ENCODE measurements at regions not wholly inside any gene's neighbourhood (a gene's known extent, or its start where the extent isn't known, plus 50 kb on each side); places are given as distances from the start of the nearest gene placed in this dataset.

DNA sequence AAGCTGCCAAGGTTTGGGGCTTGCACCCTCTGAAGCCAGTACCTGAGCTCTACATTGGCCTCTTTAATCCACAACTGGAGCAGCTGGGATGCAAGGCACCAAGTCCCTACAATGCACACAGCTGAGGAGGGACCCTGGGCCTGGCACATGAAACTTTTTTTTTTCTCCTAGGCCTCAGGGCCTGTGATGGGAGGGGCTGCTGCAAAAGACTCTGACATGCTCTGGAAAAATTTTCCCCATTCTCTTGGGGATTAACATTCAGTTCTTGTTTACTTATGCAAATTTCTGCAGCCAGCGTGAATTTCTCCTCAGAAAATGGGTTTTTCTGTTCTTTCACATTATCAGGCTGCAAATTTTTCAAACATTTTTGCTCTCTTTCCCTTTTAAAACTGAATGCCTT is 1072.2 kb downstream of the BRINP3 start:
- Histone ChIP-seq H3K4me3 (no peak overlapping the region), H3K4me1 (no peaks in the 10 kb centered on the region), H3K27me3 (replicated peaks in 1 of 7) (no peaks in the 10 kb centered on the region), H3K9me3 (peaks cover 0 to 39% (median 11%) of the 10 kb centered on the region in 8 donors), H3K36me3 (no peaks in the 10 kb centered on the region), H3K27ac (no peak overlapping the region)
- intact Hi-C loops (cut with DNase I; ENCODE audit: low total_unique reads) = no loop called here
- WGBS, 5 donors = 57 to 74% (median 68%) methylated on average over 1 of the region's 1 CpG
- TF ChIP-seq POLR2A (IDR thresholded peaks at IDR 0.05) (no peak), POLR2AphosphoS5 (IDR thresholded peaks at IDR 0.05) (no peak), CTCF (IDR thresholded peaks at IDR 0.05 in 8 of 11, conservative IDR thresholded peaks at IDR 0.05 in 3 of 11) (no peak)
- DNase-seq = no peak

DNA sequence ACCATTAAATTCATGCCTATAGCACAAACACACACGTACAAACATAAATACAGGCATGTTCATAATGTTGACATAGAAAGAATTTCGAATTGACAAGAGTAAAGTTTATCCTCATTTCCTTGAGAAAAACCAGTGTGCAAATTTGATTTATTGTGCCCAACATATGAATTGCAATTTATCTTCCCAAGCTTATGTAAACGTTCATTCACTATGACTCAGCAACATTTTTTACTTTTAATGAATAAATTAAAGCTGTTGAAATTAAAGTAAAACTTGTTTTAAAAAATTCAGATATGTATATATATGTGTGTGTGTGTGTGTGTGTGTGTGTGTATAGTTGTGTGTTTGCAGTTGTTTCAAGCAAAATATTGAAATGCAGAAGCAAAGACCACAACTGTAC is 1067.9 kb downstream of the BRINP3 start:
- peaks cover 0 to 38% (median 8%) of the 10 kb centered on the region in 8 donors for H3K9me3 ChIP-seq
- H3K27ac ChIP-seq = no peak overlapping the region
- H3K4me1 ChIP-seq = no peaks in the 10 kb centered on the region
- no peak for DNase-seq
- intact Hi-C loops (cut with DNase I; ENCODE audit: low total_unique reads) = no loop called here
- TF ChIP-seq POLR2A (IDR thresholded peaks at IDR 0.05) (no peak), CTCF (IDR thresholded peaks at IDR 0.05 in 8 of 11, conservative IDR thresholded peaks at IDR 0.05 in 3 of 11) (no peak), POLR2AphosphoS5 (IDR thresholded peaks at IDR 0.05) (no peak)
- H3K27me3 ChIP-seq (replicated peaks in 1 of 7) = no peaks in the 10 kb centered on the region
- H3K36me3 ChIP-seq = no peaks in the 10 kb centered on the region
- no peak overlapping the region for H3K4me3 ChIP-seq
- 14 to 24% (median 21%) methylated on average over 3 of the region's 3 CpGs for WGBS, 5 donors

GRCh38 chr1:189424746-189425331 is 1052.8 kb downstream of the BRINP3 start:
- TF ChIP-seq POLR2AphosphoS5 (IDR thresholded peaks at IDR 0.05) = no peak
- TF ChIP-seq POLR2A (IDR thresholded peaks at IDR 0.05) = no peak
- no peak for TF ChIP-seq CTCF (IDR thresholded peaks at IDR 0.05 in 8 of 11, conservative IDR thresholded peaks at IDR 0.05 in 3 of 11)
- intact Hi-C loops (cut with DNase I; ENCODE audit: low total_unique reads) = no loop called here
- Histone ChIP-seq H3K4me3 (no peak overlapping the region), H3K4me1 (no peaks in the 10 kb centered on the region), H3K27ac (no peak overlapping the region), H3K9me3 (no peaks in the 10 kb centered on the region), H3K36me3 (no peaks in the 10 kb centered on the region), H3K27me3 (replicated peaks in 1 of 7) (no peaks in the 10 kb centered on the region)
- 63 to 86% (median 70%) methylated on average over 2 of the region's 2 CpGs for WGBS, 5 donors
- DNase-seq = no peak

DNA sequence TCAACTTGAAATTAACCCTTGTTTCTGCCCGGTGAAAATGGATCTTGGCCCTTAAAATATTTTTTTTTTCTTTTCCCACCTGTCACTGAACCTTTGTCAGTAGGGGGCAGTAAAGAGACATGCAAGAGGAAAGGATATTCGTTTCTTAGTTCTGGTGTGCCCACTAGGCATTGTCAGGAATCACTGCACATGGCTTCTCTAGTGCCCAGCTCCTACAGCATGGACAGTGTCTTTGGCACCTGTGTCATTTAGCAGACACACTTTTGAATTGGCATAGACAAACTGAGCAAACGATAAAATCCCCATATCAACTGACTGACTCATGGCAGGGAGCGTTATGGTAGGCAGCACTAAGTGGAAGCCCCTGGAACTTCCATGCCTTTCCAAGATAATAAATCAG is 1048.1 kb downstream of the BRINP3 start:
- no peak for DNase-seq

More for the DNA sequence above, 1048.1 kb downstream of the BRINP3 start:
- Histone ChIP-seq H3K9me3 (no peaks in the 10 kb centered on the region), H3K4me3 (no peak overlapping the region), H3K36me3 (no peaks in the 10 kb centered on the region), H3K4me1 (no peaks in the 10 kb centered on the region), H3K27ac (no peak overlapping the region), H3K27me3 (replicated peaks in 1 of 7) (no peaks in the 10 kb centered on the region)
- intact Hi-C loops (cut with DNase I; ENCODE audit: low total_unique reads) = no loop called here
- WGBS, 5 donors = 63 to 74% (median 68%) methylated on average over 4 of the region's 4 CpGs
- TF ChIP-seq POLR2A (IDR thresholded peaks at IDR 0.05) (no peak), POLR2AphosphoS5 (IDR thresholded peaks at IDR 0.05) (no peak), CTCF (IDR thresholded peaks at IDR 0.05 in 8 of 11, conservative IDR thresholded peaks at IDR 0.05 in 3 of 11) (no peak)
